ENCODE measurements at regions not wholly inside any gene's neighbourhood (a gene's known extent, or its start where the extent isn't known, plus 50 kb on each side); places are given as distances from the start of the nearest gene placed in this dataset.
A peak's percentile ranks its signal among the peaks of the same experiment; 100 is the strongest.

DNA sequence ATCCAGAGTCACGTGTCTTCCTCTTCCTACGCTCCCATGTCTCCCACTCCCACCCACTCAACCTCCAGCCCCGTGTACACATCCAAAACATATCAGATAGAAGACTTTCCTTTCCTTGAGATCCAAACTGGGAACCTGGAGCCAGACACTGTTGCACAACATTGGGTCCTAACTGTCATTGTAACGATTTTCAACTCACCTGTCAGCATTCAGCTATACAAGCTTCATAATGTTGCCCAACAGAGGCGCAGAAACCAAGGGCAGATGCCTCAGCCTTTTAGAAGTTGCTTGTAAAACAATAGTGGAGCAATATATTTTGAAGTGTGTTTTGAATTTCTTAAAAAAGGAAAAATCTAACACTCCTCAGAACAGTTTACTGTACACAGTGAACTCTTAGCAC is 84.9 kb upstream of the GLIS3 start:
- no peaks in the 10 kb centered on the region for H3K9me2 ChIP-seq (replicated peaks; ENCODE audit: control insufficient read depth, low read length)
- no peaks in the 10 kb centered on the region for H3K36me3 ChIP-seq (ENCODE audit: control insufficient read depth, low read length)
- no peaks in the 10 kb centered on the region for H4K20me1 ChIP-seq (ENCODE audit: control insufficient read depth, insufficient read depth, low read depth, low read length)
- H3K27me3 ChIP-seq (ENCODE audit: control insufficient read depth, low read length), result 0 out of 2 replicates have a peak, but pooled peaks cover 1% of the 10 kb centered on the region
- no peak overlapping the region for H3K27ac ChIP-seq (ENCODE audit: low read depth, low read length)
- no peaks in the 10 kb centered on the region for H3K79me2 ChIP-seq (ENCODE audit: control insufficient read depth, low read length)
- no peaks in the 10 kb centered on the region for H3K9me3 ChIP-seq (ENCODE audit: control insufficient read depth, insufficient read depth, low read length)
- H3K4me3 ChIP-seq (ENCODE audit: low read length), result no peak overlapping the region
- peaks cover 11% of the 10 kb centered on the region for H3K4me1 ChIP-seq (ENCODE audit: control insufficient read depth, low read length)
- no peaks in the 10 kb centered on the region for H3F3A ChIP-seq (ENCODE audit: control insufficient read depth, insufficient read depth)
- TF ChIP-seq, protein P1, sequence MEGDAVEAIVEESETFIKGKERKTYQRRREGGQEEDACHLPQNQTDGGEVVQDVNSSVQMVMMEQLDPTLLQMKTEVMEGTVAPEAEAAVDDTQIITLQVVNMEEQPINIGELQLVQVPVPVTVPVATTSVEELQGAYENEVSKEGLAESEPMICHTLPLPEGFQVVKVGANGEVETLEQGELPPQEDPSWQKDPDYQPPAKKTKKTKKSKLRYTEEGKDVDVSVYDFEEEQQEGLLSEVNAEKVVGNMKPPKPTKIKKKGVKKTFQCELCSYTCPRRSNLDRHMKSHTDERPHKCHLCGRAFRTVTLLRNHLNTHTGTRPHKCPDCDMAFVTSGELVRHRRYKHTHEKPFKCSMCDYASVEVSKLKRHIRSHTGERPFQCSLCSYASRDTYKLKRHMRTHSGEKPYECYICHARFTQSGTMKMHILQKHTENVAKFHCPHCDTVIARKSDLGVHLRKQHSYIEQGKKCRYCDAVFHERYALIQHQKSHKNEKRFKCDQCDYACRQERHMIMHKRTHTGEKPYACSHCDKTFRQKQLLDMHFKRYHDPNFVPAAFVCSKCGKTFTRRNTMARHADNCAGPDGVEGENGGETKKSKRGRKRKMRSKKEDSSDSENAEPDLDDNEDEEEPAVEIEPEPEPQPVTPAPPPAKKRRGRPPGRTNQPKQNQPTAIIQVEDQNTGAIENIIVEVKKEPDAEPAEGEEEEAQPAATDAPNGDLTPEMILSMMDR (IDR thresholded peaks at IDR 0.05; ENCODE audit: low read depth, low read length, poor library complexity, severe bottlenecking), result no peak
- no peak for TF ChIP-seq EZH2phosphoT487 (IDR thresholded peaks at IDR 0.05; ENCODE audit: borderline replicate concordance, low read length)
- H3K4me2 ChIP-seq (ENCODE audit: low read length), result no peak overlapping the region

DNA sequence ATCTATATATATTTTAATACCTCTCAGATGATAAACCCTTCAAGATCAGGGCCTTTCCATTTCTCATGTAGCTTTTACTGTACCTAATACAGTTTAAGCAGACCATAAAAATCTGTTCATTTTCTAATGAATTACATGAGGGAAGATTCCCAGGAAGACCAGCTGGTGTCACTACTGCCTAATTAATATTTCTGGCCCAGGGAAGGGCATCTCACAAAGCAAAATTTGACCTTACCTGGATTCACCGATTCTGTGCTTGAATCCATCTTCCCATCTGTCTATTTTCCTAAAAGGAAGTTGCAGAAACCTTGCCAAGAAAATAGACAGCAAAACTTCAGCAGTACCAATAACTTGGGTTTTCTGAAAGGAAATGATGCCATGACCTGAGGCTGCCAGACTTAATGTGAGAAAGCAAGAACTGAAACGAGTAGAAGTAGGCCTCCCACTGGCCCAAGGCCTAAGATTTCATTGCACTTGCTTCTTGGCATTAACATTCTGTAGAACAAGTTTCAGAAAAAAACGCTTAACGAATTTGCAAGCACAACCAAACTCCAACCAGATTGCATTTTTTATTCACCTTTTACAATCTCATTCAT is 83.0 kb upstream of the GLIS3 start:
- no peaks in the 10 kb centered on the region for H3K36me3 ChIP-seq (ENCODE audit: control insufficient read depth, low read length)
- H3K4me2 ChIP-seq (ENCODE audit: low read length), result no peak overlapping the region
- H4K20me1 ChIP-seq (ENCODE audit: control insufficient read depth, insufficient read depth, low read depth, low read length), result no peaks in the 10 kb centered on the region
- peaks cover 2% of the 10 kb centered on the region; the same call in 1 of the 2 replicates for H3K27me3 ChIP-seq (ENCODE audit: control insufficient read depth, low read length)
- peaks cover 11% of the 10 kb centered on the region for H3K4me1 ChIP-seq (ENCODE audit: control insufficient read depth, low read length)
- H3K79me2 ChIP-seq (ENCODE audit: control insufficient read depth, low read length), result no peaks in the 10 kb centered on the region
- no peaks in the 10 kb centered on the region for H3K9me2 ChIP-seq (replicated peaks; ENCODE audit: control insufficient read depth, low read length)
- TF ChIP-seq EZH2phosphoT487 (IDR thresholded peaks at IDR 0.05; ENCODE audit: borderline replicate concordance, low read length), result no peak
- TF ChIP-seq, protein P1 (IDR thresholded peaks at IDR 0.05; ENCODE audit: low read depth, low read length, poor library complexity, severe bottlenecking), result peak; percentile 59
- H3K27ac ChIP-seq (ENCODE audit: low read depth, low read length), result no peak overlapping the region
- H3F3A ChIP-seq (ENCODE audit: control insufficient read depth, insufficient read depth), result no peaks in the 10 kb centered on the region
- no peaks in the 10 kb centered on the region for H3K9me3 ChIP-seq (ENCODE audit: control insufficient read depth, insufficient read depth, low read length)
- no peak overlapping the region for H3K4me3 ChIP-seq (ENCODE audit: low read length)

DNA sequence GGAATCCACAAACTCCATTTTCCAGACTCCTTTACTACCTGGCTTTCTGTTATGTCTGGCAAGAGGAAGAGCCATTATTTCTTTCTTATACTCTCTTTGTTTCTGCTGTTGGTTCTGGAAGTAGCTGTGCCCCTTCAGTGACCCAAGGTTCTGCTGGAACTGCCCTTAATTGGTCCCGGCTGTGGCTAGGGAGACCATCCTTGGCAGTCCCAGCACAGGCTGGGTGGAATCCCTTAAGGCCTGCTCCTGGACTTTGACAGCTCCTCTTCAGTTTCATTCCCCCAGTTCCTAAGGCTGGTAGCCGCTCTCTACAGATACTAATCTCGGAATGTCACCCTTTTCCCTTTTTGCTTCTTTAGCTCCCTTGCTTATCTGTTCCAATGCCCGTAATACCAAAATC is 81.9 kb upstream of the GLIS3 start:
- no peak for TF ChIP-seq EZH2phosphoT487 (IDR thresholded peaks at IDR 0.05; ENCODE audit: borderline replicate concordance, low read length)
- Histone ChIP-seq H3K79me2 (ENCODE audit: control insufficient read depth, low read length) (no peaks in the 10 kb centered on the region), H3K4me3 (ENCODE audit: low read length) (no peak overlapping the region), H3K9me3 (ENCODE audit: control insufficient read depth, insufficient read depth, low read length) (no peaks in the 10 kb centered on the region), H3K27me3 (ENCODE audit: control insufficient read depth, low read length) (peaks cover 2% of the 10 kb centered on the region; the same call in 1 of the 2 replicates), H4K20me1 (ENCODE audit: control insufficient read depth, insufficient read depth, low read depth, low read length) (no peaks in the 10 kb centered on the region), H3K27ac (ENCODE audit: low read depth, low read length) (no peak overlapping the region), H3K36me3 (ENCODE audit: control insufficient read depth, low read length) (no peaks in the 10 kb centered on the region), H3K9me2 (replicated peaks; ENCODE audit: control insufficient read depth, low read length) (no peaks in the 10 kb centered on the region), H3K4me2 (ENCODE audit: low read length) (no peak overlapping the region), H3K4me1 (ENCODE audit: control insufficient read depth, low read length) (peaks cover 4% of the 10 kb centered on the region), H3F3A (ENCODE audit: control insufficient read depth, insufficient read depth) (no peaks in the 10 kb centered on the region)

DNA sequence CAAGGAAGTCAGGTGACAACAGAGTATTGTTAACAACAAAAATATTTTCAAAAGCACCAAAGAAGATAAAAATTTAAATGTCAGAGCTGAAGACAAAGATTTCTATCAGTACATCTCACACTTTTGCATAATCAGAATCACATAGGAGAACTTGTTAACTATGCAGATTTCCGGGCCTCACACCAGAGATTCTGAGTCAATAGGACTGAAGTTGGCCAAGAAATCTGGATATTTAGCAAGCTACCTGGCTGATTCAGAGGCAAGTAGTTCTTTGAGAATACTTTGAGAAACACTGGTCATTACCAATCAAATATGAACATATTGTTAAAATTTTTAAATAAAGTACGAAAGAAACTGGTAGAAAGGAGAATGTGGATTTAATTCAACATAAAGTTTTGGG is 80.5 kb upstream of the GLIS3 start:
- Histone ChIP-seq H3K79me2 (ENCODE audit: control insufficient read depth, low read length) (no peaks in the 10 kb centered on the region), H3K4me3 (ENCODE audit: low read length) (no peak overlapping the region), H3K9me2 (replicated peaks; ENCODE audit: control insufficient read depth, low read length) (no peaks in the 10 kb centered on the region), H3K4me2 (ENCODE audit: low read length) (no peak overlapping the region), H4K20me1 (ENCODE audit: control insufficient read depth, insufficient read depth, low read depth, low read length) (no peaks in the 10 kb centered on the region), H3K27me3 (ENCODE audit: control insufficient read depth, low read length) (peaks cover 10% of the 10 kb centered on the region), H3K9me3 (ENCODE audit: control insufficient read depth, insufficient read depth, low read length) (no peaks in the 10 kb centered on the region), H3K4me1 (ENCODE audit: control insufficient read depth, low read length) (no peaks in the 10 kb centered on the region), H3K36me3 (ENCODE audit: control insufficient read depth, low read length) (no peaks in the 10 kb centered on the region), H3F3A (ENCODE audit: control insufficient read depth, insufficient read depth) (no peaks in the 10 kb centered on the region), H3K27ac (ENCODE audit: low read depth, low read length) (no peak overlapping the region)
- no peak for TF ChIP-seq EZH2phosphoT487 (IDR thresholded peaks at IDR 0.05; ENCODE audit: borderline replicate concordance, low read length)
- TF ChIP-seq, protein P1 (IDR thresholded peaks at IDR 0.05; ENCODE audit: low read depth, low read length, poor library complexity, severe bottlenecking), result no peak

Measured in DOHH2 (cell line).